Hematopoietic multipotent progenitor cell (in vitro differentiated cells): ENCODE measurements at regions not wholly inside any gene's neighbourhood (a gene's known extent, or its start where the extent isn't known, plus 50 kb on each side); places are given as distances from the start of the nearest gene placed in this dataset.
"Not testable (repeated sequence)": the region's sequence is repeated elsewhere in the genome, so short reads cannot be mapped to it uniquely, and the experiment has no call there.

Experiments used
- DNase-seq, 3 donors: peaks; one replicate each; pipeline ENCODE4 v3.0.0-alpha.2; 2011 to 2015; ENCODE audit warnings: low read depth in 2 of 3, low spot score in 2 of 3

GRCh38 chr4:116197317-116197809 lies 888.0 kb downstream of the TRAM1L1 start:
- DNase-seq = no peak

DNA sequence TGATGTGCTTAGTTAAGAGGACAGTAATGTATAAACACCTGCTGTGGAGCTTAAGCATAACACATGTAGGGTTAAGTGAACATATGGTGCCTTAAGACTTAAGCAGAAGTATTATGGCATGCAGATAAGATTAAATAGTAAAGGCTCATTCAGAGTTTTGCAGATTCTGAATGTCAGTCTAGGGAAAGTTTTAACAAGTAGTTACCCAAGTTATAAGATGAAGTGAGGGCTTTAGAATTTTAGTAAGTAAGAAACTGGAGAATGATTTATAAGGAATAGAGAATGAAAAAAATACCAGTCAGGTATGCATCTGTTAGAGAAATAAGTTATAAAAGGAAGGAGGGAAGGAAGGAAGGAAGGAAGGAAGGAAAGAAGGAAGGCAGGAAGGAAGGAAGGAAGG lies 902.1 kb downstream of the TRAM1L1 start:
- DNase-seq = no peak

- peak in 2 of 3 donors; percentile 5 to 56 for DNase-seq
Observed at GRCh38 chr4:116180157-116180601, 905.2 kb downstream of the TRAM1L1 start.

- DNase-seq = not testable (repeated sequence)
Observed at GRCh38 chr4:116151371-116151770, 934.0 kb downstream of the TRAM1L1 start.

DNA sequence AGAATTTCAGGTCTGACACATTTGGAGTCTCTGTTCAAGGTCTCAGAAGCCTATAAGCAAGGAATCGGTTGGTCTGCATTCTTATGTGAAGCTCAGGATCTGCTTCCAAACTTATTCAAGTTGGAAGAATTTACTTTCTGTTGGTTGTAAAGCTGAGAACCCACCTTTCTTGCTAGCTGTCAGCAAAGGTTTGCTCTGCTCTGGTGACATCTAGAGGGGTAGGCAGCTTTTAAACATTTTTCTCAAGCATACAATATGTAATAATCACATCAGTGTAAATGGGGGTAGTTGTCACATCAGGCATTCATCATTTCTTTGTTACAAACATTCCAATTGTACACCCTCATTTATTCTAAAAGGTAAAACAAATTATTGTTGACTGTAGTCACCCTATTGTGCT lies 935.2 kb downstream of the TRAM1L1 start:
- no peak for DNase-seq

DNA sequence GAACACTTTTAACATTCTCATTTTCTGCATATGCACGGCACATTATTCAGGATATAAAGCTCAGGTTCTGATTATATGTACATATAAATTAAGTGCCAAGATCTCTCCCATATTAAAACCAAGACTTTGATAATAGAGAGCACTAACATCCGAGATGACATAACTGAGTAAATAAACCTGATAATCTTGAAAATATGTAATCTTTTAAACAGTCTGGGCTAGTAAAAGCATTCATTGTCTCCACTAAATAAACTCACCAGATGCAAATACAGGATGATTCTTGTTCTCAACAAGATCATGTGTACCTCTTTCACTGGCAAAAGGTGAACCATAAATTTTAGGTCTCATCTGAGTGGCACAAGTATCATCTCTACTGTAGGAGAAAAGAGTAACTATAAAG lies 942.2 kb downstream of the TRAM1L1 start:
- DNase-seq = no peak

DNA sequence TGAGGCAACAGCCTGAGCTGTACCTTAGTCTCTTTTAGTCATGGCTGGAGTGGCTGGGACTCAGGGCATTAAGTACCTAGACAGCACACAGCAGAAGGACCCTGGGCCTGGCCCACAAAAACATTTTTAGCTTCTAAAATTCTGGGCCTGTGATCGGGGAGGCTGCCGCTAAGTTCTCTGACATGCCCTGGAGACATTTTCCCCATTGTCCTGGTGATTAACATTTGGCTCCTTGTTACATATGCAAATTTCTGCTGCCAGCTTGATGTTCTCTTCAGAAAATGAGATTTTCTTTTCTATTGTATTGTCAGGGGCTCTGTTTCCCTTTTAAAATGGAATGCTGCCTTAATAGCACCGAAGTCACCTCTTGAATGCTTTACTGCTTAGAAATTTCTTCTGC lies 952.4 kb downstream of the TRAM1L1 start:
- DNase-seq = no peak

DNA sequence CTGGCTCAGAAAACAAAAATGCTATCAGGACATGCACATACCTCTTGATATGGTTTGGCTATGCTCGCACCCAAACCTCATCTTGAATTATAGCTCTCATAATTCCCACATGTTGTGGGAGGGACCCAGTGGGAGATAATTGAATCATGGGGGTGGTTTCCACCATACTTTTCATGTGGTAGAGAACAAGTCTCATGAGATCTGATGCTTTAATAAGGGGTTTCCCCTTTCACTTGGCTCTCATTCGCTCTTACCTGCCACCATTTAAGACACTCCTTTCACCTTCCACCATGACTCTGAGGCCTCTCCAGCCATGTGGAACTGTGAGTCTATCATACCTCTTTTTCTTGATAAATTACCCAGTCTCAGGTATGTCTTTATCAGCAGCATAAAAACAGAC lies 958.6 kb downstream of the TRAM1L1 start:
- DNase-seq = no peak

- DNase-seq = no peak
Observed at GRCh38 chr4:116122124-116122523, 963.3 kb downstream of the TRAM1L1 start.

- no peak for DNase-seq
Observed at GRCh38 chr4:116118221-116118620, 967.2 kb downstream of the TRAM1L1 start.

GRCh38 chr4:116112861-116113260 lies 972.5 kb downstream of the TRAM1L1 start:
- DNase-seq = not testable (repeated sequence)

- no peak for DNase-seq
Observed at GRCh38 chr4:116110713-116111112, 974.7 kb downstream of the TRAM1L1 start.

DNA sequence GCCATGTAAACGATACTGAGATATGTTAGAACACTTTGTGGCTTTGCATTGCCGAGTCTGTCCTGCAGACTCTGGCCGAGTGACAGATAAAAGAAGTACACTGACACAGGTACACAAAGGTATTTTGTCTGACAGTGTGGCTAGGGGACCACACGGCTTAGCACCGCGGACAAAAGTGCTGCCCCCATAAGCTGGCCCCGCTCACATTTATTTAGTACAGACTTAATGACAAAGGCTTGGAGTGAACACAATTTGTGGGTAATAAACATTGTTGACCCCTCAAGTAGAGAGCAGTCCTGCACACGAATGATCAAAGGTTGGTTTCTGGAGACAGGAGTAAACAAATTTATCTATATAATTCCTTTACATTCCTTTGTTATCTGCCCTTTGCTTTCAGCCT lies 976.8 kb downstream of the TRAM1L1 start:
- no peak for DNase-seq

DNA sequence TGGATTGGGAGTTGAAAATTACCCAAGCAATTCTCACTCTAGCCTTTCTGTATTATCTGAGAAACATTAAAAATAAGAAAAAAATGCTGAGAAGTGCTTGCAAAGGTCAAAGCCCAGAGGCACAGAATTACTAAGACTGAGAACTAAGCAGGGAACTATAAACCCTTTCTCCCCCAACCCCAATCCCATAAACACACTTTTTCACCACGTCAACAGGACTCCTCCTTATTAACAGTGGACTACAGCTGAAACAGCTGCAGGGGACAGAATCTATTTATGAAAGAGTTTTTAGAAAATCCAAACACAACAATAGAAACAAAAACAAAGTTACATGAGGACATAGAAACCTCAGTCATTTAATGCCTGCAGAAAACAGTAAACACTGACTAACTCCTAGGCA lies 984.1 kb downstream of the TRAM1L1 start:
- no peak for DNase-seq

GRCh38 chr4:116099596-116099995 lies 985.8 kb downstream of the TRAM1L1 start:
- DNase-seq = no peak

DNA sequence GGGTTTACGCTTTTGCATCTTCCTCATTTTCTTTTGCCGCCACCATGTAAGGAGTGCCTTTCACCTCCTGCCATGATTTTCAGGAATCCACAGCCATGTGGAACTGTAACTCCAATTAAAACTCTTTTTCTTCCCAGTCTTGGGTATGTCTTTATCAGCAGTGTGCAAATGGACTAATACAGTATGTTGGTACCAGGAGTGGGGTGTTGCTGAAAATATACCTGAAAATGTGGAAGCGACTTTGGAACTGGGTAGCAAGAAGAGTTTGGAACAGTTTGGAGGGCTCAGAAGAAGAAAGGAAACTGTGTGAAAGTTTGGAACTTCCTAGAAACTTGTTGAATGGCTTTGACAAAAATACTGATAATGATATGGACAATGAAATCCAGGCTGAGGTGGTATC lies 983.9 kb upstream of the NDST4 start:
- not testable (repeated sequence) for DNase-seq

- no peak for DNase-seq
Observed at GRCh38 chr4:116092961-116093360, 979.5 kb upstream of the NDST4 start.

- no peak for DNase-seq
Observed at GRCh38 chr4:116088771-116089170, 975.4 kb upstream of the NDST4 start.

DNA sequence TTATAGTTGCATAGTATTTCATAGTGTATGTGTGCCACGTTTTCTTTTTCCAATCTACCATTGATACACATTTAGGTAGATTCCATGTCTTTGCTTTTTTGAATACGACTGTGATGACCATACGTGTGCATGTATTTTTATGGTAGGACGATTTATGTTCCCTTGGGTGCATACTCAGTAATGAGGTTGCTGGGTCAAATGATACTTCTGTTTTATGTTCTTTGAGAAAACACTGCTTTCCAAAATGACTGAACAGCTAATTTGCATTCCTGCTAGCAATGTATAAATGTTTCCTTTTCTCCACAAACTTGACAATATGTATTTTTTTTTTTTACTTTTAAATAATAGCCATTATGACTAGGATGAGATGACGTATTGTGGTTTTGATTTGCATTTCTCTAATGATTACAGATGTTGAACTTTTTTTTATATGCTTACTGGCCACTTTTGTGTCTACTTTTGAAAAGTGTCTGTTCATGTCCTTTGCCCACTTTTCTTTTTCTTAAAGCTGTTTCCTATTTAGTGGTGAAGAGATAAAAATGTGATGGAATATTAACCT lies 969.5 kb upstream of the NDST4 start:
- no peak for DNase-seq

DNA sequence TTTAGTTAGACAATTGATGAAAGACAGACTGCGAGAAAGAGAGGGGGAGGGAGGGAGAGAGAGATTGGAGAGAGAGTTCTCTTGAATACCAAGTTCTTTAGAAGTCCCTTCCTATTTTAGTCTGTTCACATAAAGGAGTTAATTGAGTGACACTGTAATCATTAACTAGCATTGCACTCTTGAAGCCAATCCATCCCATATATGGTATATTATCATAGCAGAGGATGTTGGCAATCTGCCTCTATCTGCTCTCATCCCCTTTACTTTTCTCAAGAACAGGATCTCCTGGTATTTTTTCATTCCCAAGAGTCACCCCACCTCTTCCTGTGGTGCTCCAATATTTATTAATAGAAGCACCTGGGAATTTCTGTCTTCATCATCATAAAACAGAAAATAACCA lies 959.6 kb upstream of the NDST4 start:
- no peak for DNase-seq

DNA sequence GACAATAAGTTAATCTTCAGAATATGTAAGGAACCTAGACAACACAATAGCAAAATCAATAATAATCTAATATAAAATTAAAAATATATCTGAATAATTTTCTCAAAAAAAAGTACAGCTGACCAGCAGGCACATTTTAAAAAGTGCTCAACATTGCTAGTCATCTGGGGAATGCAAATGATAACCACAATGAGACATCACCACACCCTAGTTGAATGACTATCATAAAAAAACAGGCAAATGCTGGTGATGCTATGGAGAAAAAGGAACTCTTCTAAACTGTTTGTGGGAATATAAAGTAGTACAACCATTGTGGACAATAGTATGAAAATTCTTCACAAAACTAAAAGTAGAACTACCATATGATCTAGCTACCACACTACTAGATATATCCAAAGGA lies 956.9 kb upstream of the NDST4 start:
- no peak for DNase-seq

- no peak for DNase-seq
Observed at GRCh38 chr4:116066711-116067245, 953.4 kb upstream of the NDST4 start.

DNA sequence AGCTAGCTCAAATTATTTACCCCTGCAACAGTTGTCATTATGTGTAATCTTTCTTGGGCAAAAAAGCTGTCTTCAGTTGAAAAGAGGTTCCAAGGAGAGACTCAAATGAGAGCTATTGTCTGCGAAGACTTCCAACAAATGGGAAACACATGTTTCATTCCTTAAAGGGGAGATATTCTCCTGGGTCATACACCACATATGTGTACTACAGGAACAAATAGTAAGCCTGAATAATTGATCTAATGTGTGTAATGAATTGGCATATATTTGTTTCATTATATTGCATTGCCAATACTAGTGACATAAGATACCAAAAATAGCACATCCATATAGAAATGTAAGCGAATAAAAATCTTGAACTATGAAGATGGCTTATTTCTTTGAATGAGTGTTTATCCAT lies 950.9 kb upstream of the NDST4 start:
- DNase-seq = no peak
